ENCODE measurements at regions not wholly inside any gene's neighbourhood (a gene's known extent, or its start where the extent isn't known, plus 50 kb on each side); places are given as distances from the start of the nearest gene placed in this dataset.

DNA sequence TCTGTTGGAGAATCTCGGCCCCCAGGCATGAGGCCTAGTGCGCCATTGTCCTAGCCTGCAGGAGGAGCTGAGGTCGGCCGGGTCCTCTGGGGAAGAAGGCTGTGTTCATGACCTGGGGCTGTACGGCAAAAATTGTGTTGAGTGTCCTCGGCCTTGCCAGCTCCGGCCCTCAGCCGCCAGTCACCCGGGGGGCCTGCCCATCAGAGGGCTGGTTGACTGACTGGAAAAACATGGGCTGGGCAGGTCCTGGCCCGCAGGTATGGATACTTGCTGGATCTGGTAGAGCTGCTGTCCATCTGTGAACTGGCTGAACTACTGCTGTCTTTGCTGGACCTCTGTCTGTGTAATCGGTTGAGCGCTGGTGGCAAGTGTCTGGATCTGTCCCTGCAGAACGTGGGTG, 136.7 kb upstream of the GAS1 start:
- TF ChIP-seq, protein P1, sequence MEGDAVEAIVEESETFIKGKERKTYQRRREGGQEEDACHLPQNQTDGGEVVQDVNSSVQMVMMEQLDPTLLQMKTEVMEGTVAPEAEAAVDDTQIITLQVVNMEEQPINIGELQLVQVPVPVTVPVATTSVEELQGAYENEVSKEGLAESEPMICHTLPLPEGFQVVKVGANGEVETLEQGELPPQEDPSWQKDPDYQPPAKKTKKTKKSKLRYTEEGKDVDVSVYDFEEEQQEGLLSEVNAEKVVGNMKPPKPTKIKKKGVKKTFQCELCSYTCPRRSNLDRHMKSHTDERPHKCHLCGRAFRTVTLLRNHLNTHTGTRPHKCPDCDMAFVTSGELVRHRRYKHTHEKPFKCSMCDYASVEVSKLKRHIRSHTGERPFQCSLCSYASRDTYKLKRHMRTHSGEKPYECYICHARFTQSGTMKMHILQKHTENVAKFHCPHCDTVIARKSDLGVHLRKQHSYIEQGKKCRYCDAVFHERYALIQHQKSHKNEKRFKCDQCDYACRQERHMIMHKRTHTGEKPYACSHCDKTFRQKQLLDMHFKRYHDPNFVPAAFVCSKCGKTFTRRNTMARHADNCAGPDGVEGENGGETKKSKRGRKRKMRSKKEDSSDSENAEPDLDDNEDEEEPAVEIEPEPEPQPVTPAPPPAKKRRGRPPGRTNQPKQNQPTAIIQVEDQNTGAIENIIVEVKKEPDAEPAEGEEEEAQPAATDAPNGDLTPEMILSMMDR (optimal IDR thresholded peaks at IDR 0.05 in 1 of 3, IDR thresholded peaks at IDR 0.05 in 1 of 3, conservative IDR thresholded peaks at IDR 0.05 in 1 of 3; ENCODE audit: extremely low read depth in 1 of 3, insufficient read depth in 2 of 3, low read length in 3 of 3), result no peak
- no peak for TF ChIP-seq EZH2 (IDR thresholded peaks at IDR 0.05; ENCODE audit: low read length)
